Muscle layer of duodenum (tissue), 2 donors: ENCODE measurements at regions not wholly inside any gene's neighbourhood (a gene's known extent, or its start where the extent isn't known, plus 50 kb on each side); places are given as distances from the start of the nearest gene placed in this dataset.
"Not testable (repeated sequence)": the region's sequence is repeated elsewhere in the genome, so short reads cannot be mapped to it uniquely, and the experiment has no call there.

Experiments
- H3K27ac ChIP-seq: one replicate; pipeline ENCODE4 v1.7.0; 2013; ENCODE audit warnings: mild to moderate bottlenecking, low read length
- H3K27me3 ChIP-seq: one replicate; pipeline ENCODE4 v1.7.0; 2013; ENCODE audit warnings: low read depth, mild to moderate bottlenecking, control low read depth, low read length
- H3K36me3 ChIP-seq, 2 donors: one replicate each; pipeline ENCODE4 v1.7.0; 2013; ENCODE audit warnings: low read length in 2 of 2, control low read depth in 1 of 2, mild to moderate bottlenecking in 1 of 2; ENCODE audit not compliant: insufficient read depth in 2 of 2, control insufficient read depth in 1 of 2
- H3K4me1 ChIP-seq, 2 donors: one replicate each; pipeline ENCODE4 v1.7.0; 2013; ENCODE audit warnings: low read length in 2 of 2, mild to moderate bottlenecking in 2 of 2, control low read depth in 1 of 2, moderate library complexity in 1 of 2; ENCODE audit not compliant: insufficient read depth in 2 of 2, control insufficient read depth in 1 of 2
- H3K4me3 ChIP-seq, 2 donors: one replicate each; pipeline ENCODE4 v1.7.0; 2013; ENCODE audit warnings: low read length in 2 of 2, low read depth in 1 of 2, mild to moderate bottlenecking in 1 of 2
- H3K9me3 ChIP-seq, 2 donors: one replicate each; pipeline ENCODE4 v1.7.0; 2013; ENCODE audit warnings: low read length in 2 of 2, control low read depth in 1 of 2, mild to moderate bottlenecking in 1 of 2; ENCODE audit not compliant: control insufficient read depth in 1 of 2
- donor health status: healthy.

DNA sequence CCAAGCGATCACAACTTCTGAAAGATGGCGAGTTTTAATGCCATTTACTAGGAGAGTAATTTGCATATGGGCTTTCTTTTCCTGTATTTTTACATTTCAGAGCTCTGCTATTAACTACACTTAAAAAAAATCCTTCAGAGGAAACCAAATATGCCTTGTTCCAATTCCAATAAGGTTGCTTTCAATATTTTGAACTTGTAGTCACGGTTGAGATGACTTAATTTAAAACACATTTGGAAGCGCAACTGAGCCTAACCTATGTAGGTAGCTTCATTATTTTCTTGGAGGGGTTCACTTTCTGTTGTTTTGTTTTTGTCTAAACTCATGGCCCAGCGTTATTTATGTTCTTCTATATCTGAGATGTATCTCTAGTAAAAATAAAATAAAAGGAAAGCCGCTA lies 93.4 kb downstream of the BLID start:
- Histone ChIP-seq H3K27ac (no peak overlapping the region), H3K4me3 (no peak overlapping the region), H3K4me1 (no peaks in the 10 kb centered on the region), H3K9me3 (no peaks in the 10 kb centered on the region), H3K27me3 (no peaks in the 10 kb centered on the region), H3K36me3 (no peaks in the 10 kb centered on the region)

DNA sequence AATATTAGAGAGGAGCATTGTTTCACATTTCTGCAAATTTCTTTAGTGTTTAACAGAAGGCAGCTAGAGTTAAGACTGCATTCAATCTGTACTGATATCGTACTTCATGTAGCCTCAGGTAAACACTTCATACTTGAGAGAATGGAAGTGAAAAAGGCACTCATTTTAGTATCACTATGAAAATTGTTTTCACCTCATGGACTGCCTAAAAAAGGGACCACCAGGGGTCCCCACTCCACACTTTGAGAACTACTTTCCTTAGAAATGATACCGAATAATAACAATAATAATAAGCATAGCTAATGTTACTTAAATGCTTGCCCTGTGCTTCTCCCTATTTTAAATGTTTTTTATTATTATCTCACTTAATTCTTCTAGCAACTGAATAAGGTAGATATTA lies 95.1 kb downstream of the BLID start:
- Histone ChIP-seq H3K36me3 (no peaks in the 10 kb centered on the region), H3K9me3 (no peaks in the 10 kb centered on the region), H3K4me3 (no peak overlapping the region), H3K4me1 (no peaks in the 10 kb centered on the region), H3K27me3 (no peaks in the 10 kb centered on the region), H3K27ac (no peak overlapping the region)

GRCh38 chr11:122019908-122020694 lies 95.9 kb downstream of the BLID start:
- no peak overlapping the region for H3K4me3 ChIP-seq
- no peaks in the 10 kb centered on the region for H3K9me3 ChIP-seq
- no peaks in the 10 kb centered on the region for H3K27me3 ChIP-seq
- no peaks in the 10 kb centered on the region for H3K4me1 ChIP-seq
- no peak overlapping the region for H3K27ac ChIP-seq
- no peaks in the 10 kb centered on the region for H3K36me3 ChIP-seq

DNA sequence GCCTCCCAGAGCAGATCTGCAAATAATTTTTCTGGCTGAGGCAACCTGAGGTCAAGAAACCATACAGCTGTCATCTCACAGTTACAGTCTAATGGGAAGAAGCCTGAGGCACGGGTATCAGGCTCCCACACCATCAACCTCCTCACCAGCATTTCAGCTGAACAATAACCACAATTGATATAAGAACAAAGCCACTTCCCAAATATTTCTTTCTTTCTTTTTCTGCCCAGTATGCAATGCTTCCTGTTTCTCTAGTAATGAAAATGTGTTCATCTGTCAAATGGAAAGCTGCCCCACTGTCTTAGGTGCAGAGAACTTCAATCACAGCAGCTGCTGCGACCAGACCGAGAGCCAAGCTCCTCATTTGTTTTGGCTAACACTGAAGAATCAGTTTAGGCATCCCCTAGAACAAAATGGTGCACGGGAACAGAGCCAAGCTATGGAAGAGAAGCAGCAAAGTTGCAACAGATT lies 108.4 kb downstream of the BLID start:
- Histone ChIP-seq H3K4me3 (no peak overlapping the region), H3K4me1 (peaks cover 0 to 9% of the 10 kb centered on the region in 2 donors), H3K36me3 (no peaks in the 10 kb centered on the region), H3K9me3 (no peaks in the 10 kb centered on the region), H3K27ac (no peak overlapping the region), H3K27me3 (no peaks in the 10 kb centered on the region)

DNA sequence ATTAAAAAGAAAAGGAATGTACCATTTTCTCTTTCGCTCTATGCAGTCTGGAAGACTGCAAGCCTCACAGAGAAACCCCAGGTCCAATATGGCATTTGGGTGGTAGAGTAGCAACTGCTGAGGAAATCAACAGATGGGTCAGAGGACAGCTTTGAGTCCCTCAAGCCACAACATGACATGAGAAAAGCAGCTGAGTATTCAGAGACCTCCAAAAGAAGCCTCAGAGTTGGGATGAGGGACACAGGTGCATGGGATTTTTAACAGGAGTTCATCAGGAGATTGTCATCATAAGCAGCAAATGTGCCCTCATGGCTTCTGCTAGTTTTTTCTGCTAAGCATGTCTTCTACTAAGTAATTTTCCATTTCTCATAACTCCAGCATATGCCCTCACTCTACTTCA lies 111.6 kb downstream of the BLID start:
- Histone ChIP-seq H3K4me3 (no peak overlapping the region), H3K4me1 (peaks cover 0 to 9% of the 10 kb centered on the region in 2 donors), H3K27me3 (no peaks in the 10 kb centered on the region), H3K27ac (no peak overlapping the region), H3K36me3 (no peaks in the 10 kb centered on the region), H3K9me3 (no peaks in the 10 kb centered on the region)

DNA sequence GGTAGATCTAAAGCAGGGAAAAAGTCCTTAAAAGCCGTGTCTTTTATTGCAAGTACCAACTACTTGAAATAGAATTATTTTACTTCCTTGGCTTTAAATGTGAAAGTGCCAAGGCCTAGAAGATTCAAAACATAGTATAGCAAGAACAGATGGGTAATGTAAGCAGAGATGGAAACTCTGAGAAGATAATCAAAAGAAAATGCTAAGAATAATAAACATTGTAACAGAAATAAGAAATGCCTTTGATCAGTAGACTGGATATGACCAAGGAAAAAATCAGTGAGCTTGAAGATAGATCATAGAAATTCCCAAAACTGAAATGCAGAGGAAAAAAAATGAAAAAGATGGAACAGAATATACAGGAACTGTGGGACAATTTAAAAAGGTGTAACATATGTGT lies 113.1 kb downstream of the BLID start:
- Histone ChIP-seq H3K36me3 (no peaks in the 10 kb centered on the region), H3K4me3 (no peak overlapping the region), H3K27me3 (no peaks in the 10 kb centered on the region), H3K4me1 (peaks cover 0 to 7% of the 10 kb centered on the region in 2 donors), H3K27ac (no peak overlapping the region), H3K9me3 (no peaks in the 10 kb centered on the region)

GRCh38 chr11:122002047-122002446 lies 114.0 kb downstream of the BLID start:
- H3K9me3 ChIP-seq = no peaks in the 10 kb centered on the region
- H3K4me3 ChIP-seq = no peak overlapping the region
- H3K4me1 ChIP-seq = no peaks in the 10 kb centered on the region
- no peak overlapping the region for H3K27ac ChIP-seq
- H3K36me3 ChIP-seq = no peaks in the 10 kb centered on the region
- no peaks in the 10 kb centered on the region for H3K27me3 ChIP-seq

- no peaks in the 10 kb centered on the region for H3K9me3 ChIP-seq
- no peak overlapping the region for H3K27ac ChIP-seq
- no peaks in the 10 kb centered on the region for H3K36me3 ChIP-seq
- H3K4me1 ChIP-seq = no peaks in the 10 kb centered on the region
- no peak overlapping the region for H3K4me3 ChIP-seq
- H3K27me3 ChIP-seq = no peaks in the 10 kb centered on the region
Measured at GRCh38 chr11:121999651-122000050, 116.4 kb downstream of the BLID start.

- no peaks in the 10 kb centered on the region for H3K9me3 ChIP-seq
- H3K27me3 ChIP-seq = no peaks in the 10 kb centered on the region
- H3K4me1 ChIP-seq = no peaks in the 10 kb centered on the region
- no peak overlapping the region for H3K27ac ChIP-seq
- no peak overlapping the region for H3K4me3 ChIP-seq
- no peaks in the 10 kb centered on the region for H3K36me3 ChIP-seq
Measured at GRCh38 chr11:121996574-121996973, 119.4 kb downstream of the BLID start.

- Histone ChIP-seq H3K27ac (no peak overlapping the region), H3K27me3 (no peaks in the 10 kb centered on the region), H3K4me3 (no peak overlapping the region), H3K36me3 (no peaks in the 10 kb centered on the region), H3K9me3 (peaks cover 0 to 5% of the 10 kb centered on the region in 2 donors), H3K4me1 (no peaks in the 10 kb centered on the region)
Measured at GRCh38 chr11:121983901-121984300, 132.1 kb downstream of the BLID start.

- H3K36me3 ChIP-seq, H3K27me3 ChIP-seq, H3K4me1 ChIP-seq, H3K9me3 ChIP-seq, H3K27ac ChIP-seq, H3K4me3 ChIP-seq: not testable (repeated sequence)
Measured at GRCh38 chr11:121977914-121978313, 138.1 kb downstream of the BLID start.

GRCh38 chr11:121968638-121969037 lies 147.4 kb downstream of the BLID start:
- Histone ChIP-seq H3K27me3 (no peaks in the 10 kb centered on the region), H3K36me3 (no peaks in the 10 kb centered on the region), H3K4me3 (no peak overlapping the region), H3K27ac (no peak overlapping the region), H3K9me3 (no peaks in the 10 kb centered on the region), H3K4me1 (peaks cover 0 to 7% of the 10 kb centered on the region in 2 donors)
